Esophagus squamous epithelium (tissue), 4 donors: ENCODE measurements at regions not wholly inside any gene's neighbourhood (a gene's known extent, or its start where the extent isn't known, plus 50 kb on each side); places are given as distances from the start of the nearest gene placed in this dataset.

ENCODE experiments used
- CTCF ChIP-seq, 6 experiments: fragments of 450-650 bp in 4 of 6; fragments of 200-600 bp in 2 of 6; sonication (generic) in 2 of 6; IDR thresholded peaks; one replicate each; pipeline ENCODE4 v1.5.1; 2016 to 2019; ENCODE audit warnings: antibody characterized with exemption in 6 of 6, mild to moderate bottlenecking in 4 of 6, moderate library complexity in 4 of 6
- POLR2A ChIP-seq, 4 donors: fragments of 450-650 bp; IDR thresholded peaks; one replicate each; pipeline ENCODE4 v1.6.1; 2017; ENCODE audit warnings: antibody characterized with exemption in 4 of 4, mild to moderate bottlenecking in 4 of 4, moderate library complexity in 3 of 4

- TF ChIP-seq POLR2A (IDR thresholded peaks at IDR 0.05) (no peak), CTCF (IDR thresholded peaks at IDR 0.05) (no peak)
Measured at GRCh38 chr1:234909307-234909810, 219.3 kb downstream of the TOMM20 start.
